ENCODE measurements at regions not wholly inside any gene's neighbourhood (a gene's known extent, or its start where the extent isn't known, plus 50 kb on each side); places are given as distances from the start of the nearest gene placed in this dataset.

GRCh38 chr5:164772122-164772521, 1266.7 kb downstream of the MAT2B start:
- Mint-ChIP-seq H3K27ac (peak overlapping the region in 1 of 3 donors; percentile 60), H3K36me3 (no peaks in the 10 kb centered on the region), H3K4me3 (no peak overlapping the region), H3K27me3 (no peaks in the 10 kb centered on the region), H3K9me3 (peaks cover 0 to 3% (median 0%) of the 10 kb centered on the region in 3 donors), H3K4me1 (no peaks in the 10 kb centered on the region)

- Mint-ChIP-seq H3K27me3 (no peaks in the 10 kb centered on the region), H3K9me3 (peaks cover 0 to 2% (median 0%) of the 10 kb centered on the region in 3 donors), H3K36me3 (no peaks in the 10 kb centered on the region)
Observed at GRCh38 chr5:164784230-164784629, 1278.8 kb downstream of the MAT2B start.

GRCh38 chr5:164798110-164798509, 1292.7 kb downstream of the MAT2B start:
- no peak overlapping the region for H3K4me3 Mint-ChIP-seq
- peaks cover 2 to 11% (median 3%) of the 10 kb centered on the region in 3 donors for H3K9me3 Mint-ChIP-seq
- no peak overlapping the region for H3K27ac Mint-ChIP-seq
- no peaks in the 10 kb centered on the region for H3K4me1 Mint-ChIP-seq
- no peaks in the 10 kb centered on the region for H3K27me3 Mint-ChIP-seq
- H3K36me3 Mint-ChIP-seq = no peaks in the 10 kb centered on the region

More at GRCh38 chr5:164784230-164784629, 1278.8 kb downstream of the MAT2B start:
- H3K4me3 Mint-ChIP-seq = no peak overlapping the region
- H3K4me1 Mint-ChIP-seq = no peaks in the 10 kb centered on the region
- no peak overlapping the region for H3K27ac Mint-ChIP-seq

- no peaks in the 10 kb centered on the region for H3K4me1 Mint-ChIP-seq
- H3K27ac Mint-ChIP-seq = no peak overlapping the region
- no peaks in the 10 kb centered on the region for H3K36me3 Mint-ChIP-seq
- no peak overlapping the region for H3K4me3 Mint-ChIP-seq
- H3K27me3 Mint-ChIP-seq = no peaks in the 10 kb centered on the region
- peaks cover 2 to 11% (median 3%) of the 10 kb centered on the region in 3 donors for H3K9me3 Mint-ChIP-seq
Observed at GRCh38 chr5:164799391-164799790, 1294.0 kb downstream of the MAT2B start.

GRCh38 chr5:164801910-164802309, 1296.5 kb downstream of the MAT2B start:
- Mint-ChIP-seq H3K4me3 (no peak overlapping the region), H3K27me3 (no peaks in the 10 kb centered on the region), H3K9me3 (peaks cover 2 to 11% (median 3%) of the 10 kb centered on the region in 3 donors), H3K4me1 (no peaks in the 10 kb centered on the region), H3K27ac (no peak overlapping the region), H3K36me3 (no peaks in the 10 kb centered on the region)

GRCh38 chr5:164809821-164810220, 1304.4 kb downstream of the MAT2B start:
- Mint-ChIP-seq H3K4me1 (no peaks in the 10 kb centered on the region), H3K4me3 (no peak overlapping the region), H3K9me3 (peaks cover 0 to 4% (median 0%) of the 10 kb centered on the region in 3 donors), H3K27ac (no peak overlapping the region), H3K27me3 (no peaks in the 10 kb centered on the region), H3K36me3 (no peaks in the 10 kb centered on the region)

- H3K27me3 Mint-ChIP-seq = no peaks in the 10 kb centered on the region
- H3K36me3 Mint-ChIP-seq = no peaks in the 10 kb centered on the region
- H3K4me1 Mint-ChIP-seq = no peaks in the 10 kb centered on the region
- no peak overlapping the region for H3K4me3 Mint-ChIP-seq
- peaks cover 0 to 10% (median 0%) of the 10 kb centered on the region in 3 donors for H3K9me3 Mint-ChIP-seq
- H3K27ac Mint-ChIP-seq = no peak overlapping the region
Observed at GRCh38 chr5:164818445-164818844, 1313.0 kb downstream of the MAT2B start.

- Mint-ChIP-seq H3K9me3 (peaks cover 0 to 9% (median 2%) of the 10 kb centered on the region in 3 donors), H3K36me3 (no peaks in the 10 kb centered on the region), H3K4me3 (no peak overlapping the region), H3K27me3 (no peaks in the 10 kb centered on the region), H3K27ac (no peak overlapping the region), H3K4me1 (no peaks in the 10 kb centered on the region)
Observed at GRCh38 chr5:164824671-164825070, 1319.3 kb downstream of the MAT2B start.

GRCh38 chr5:164832516-164832915, 1327.1 kb downstream of the MAT2B start:
- H3K4me3 Mint-ChIP-seq = no peak overlapping the region
- H3K27ac Mint-ChIP-seq = no peak overlapping the region
- H3K36me3 Mint-ChIP-seq = no peaks in the 10 kb centered on the region
- H3K4me1 Mint-ChIP-seq = no peaks in the 10 kb centered on the region
- H3K9me3 Mint-ChIP-seq = peaks cover 0 to 4% (median 0%) of the 10 kb centered on the region in 3 donors
- H3K27me3 Mint-ChIP-seq = no peaks in the 10 kb centered on the region

GRCh38 chr5:164844348-164844747, 1338.9 kb downstream of the MAT2B start:
- Mint-ChIP-seq H3K4me1 (no peaks in the 10 kb centered on the region), H3K9me3 (peaks cover 2 to 11% (median 4%) of the 10 kb centered on the region in 3 donors), H3K27ac (no peak overlapping the region), H3K36me3 (no peaks in the 10 kb centered on the region), H3K4me3 (no peak overlapping the region), H3K27me3 (no peaks in the 10 kb centered on the region)

GRCh38 chr5:164860896-164861295, 1355.5 kb downstream of the MAT2B start:
- H3K27ac Mint-ChIP-seq = no peak overlapping the region
- peaks cover 0 to 3% (median 2%) of the 10 kb centered on the region in 3 donors for H3K9me3 Mint-ChIP-seq
- no peaks in the 10 kb centered on the region for H3K4me1 Mint-ChIP-seq
- H3K4me3 Mint-ChIP-seq = no peak overlapping the region
- H3K36me3 Mint-ChIP-seq = no peaks in the 10 kb centered on the region
- H3K27me3 Mint-ChIP-seq = no peaks in the 10 kb centered on the region

GRCh38 chr5:164861610-164862009, 1356.2 kb downstream of the MAT2B start:
- Mint-ChIP-seq H3K4me1 (no peaks in the 10 kb centered on the region), H3K36me3 (no peaks in the 10 kb centered on the region), H3K27me3 (no peaks in the 10 kb centered on the region), H3K9me3 (peaks cover 0 to 3% (median 2%) of the 10 kb centered on the region in 3 donors), H3K4me3 (no peak overlapping the region), H3K27ac (no peak overlapping the region)

- no peak overlapping the region for H3K4me3 Mint-ChIP-seq
Observed at GRCh38 chr5:164868761-164869160, 1363.3 kb downstream of the MAT2B start.

GRCh38 chr5:164869325-164869724, 1363.9 kb downstream of the MAT2B start:
- Mint-ChIP-seq H3K27ac (no peak overlapping the region), H3K9me3 (peaks cover 0 to 14% (median 5%) of the 10 kb centered on the region in 3 donors), H3K36me3 (no peaks in the 10 kb centered on the region)

More at GRCh38 chr5:164868761-164869160, 1363.3 kb downstream of the MAT2B start:
- Mint-ChIP-seq H3K4me1 (no peaks in the 10 kb centered on the region), H3K27ac (no peak overlapping the region), H3K27me3 (no peaks in the 10 kb centered on the region), H3K9me3 (peaks cover 0 to 8% (median 2%) of the 10 kb centered on the region in 3 donors), H3K36me3 (no peaks in the 10 kb centered on the region)

GRCh38 chr5:164876793-164877192, 1371.4 kb downstream of the MAT2B start:
- H3K36me3 Mint-ChIP-seq = no peaks in the 10 kb centered on the region
- no peaks in the 10 kb centered on the region for H3K27me3 Mint-ChIP-seq
- no peak overlapping the region for H3K27ac Mint-ChIP-seq
- no peaks in the 10 kb centered on the region for H3K4me1 Mint-ChIP-seq
- H3K9me3 Mint-ChIP-seq = peaks cover 4 to 25% (median 5%) of the 10 kb centered on the region in 3 donors
- H3K4me3 Mint-ChIP-seq = no peak overlapping the region

More at GRCh38 chr5:164869325-164869724, 1363.9 kb downstream of the MAT2B start:
- no peak overlapping the region for H3K4me3 Mint-ChIP-seq
- no peaks in the 10 kb centered on the region for H3K27me3 Mint-ChIP-seq
- no peaks in the 10 kb centered on the region for H3K4me1 Mint-ChIP-seq

- H3K36me3 Mint-ChIP-seq = no peaks in the 10 kb centered on the region
- no peak overlapping the region for H3K27ac Mint-ChIP-seq
- no peaks in the 10 kb centered on the region for H3K27me3 Mint-ChIP-seq
- H3K9me3 Mint-ChIP-seq = peaks cover 0 to 8% (median 7%) of the 10 kb centered on the region in 3 donors
- H3K4me1 Mint-ChIP-seq = no peaks in the 10 kb centered on the region
- no peak overlapping the region for H3K4me3 Mint-ChIP-seq
Observed at GRCh38 chr5:164881442-164881841, 1376.0 kb downstream of the MAT2B start.

Data from IgD-negative memory B cell (primary cell).